GM18508 (cell line): ENCODE measurements at regions not wholly inside any gene's neighbourhood (a gene's known extent, or its start where the extent isn't known, plus 50 kb on each side); places are given as distances from the start of the nearest gene placed in this dataset.

Experiments
- ATAC-seq: cut with Tn5 transposase; IDR thresholded peaks from one replicate; pipeline ENCODE4 v1.9.1; 2021; ENCODE audit warnings: moderate number of reproducible peaks; ENCODE audit not compliant: insufficient read depth, unreplicated experiment

DNA sequence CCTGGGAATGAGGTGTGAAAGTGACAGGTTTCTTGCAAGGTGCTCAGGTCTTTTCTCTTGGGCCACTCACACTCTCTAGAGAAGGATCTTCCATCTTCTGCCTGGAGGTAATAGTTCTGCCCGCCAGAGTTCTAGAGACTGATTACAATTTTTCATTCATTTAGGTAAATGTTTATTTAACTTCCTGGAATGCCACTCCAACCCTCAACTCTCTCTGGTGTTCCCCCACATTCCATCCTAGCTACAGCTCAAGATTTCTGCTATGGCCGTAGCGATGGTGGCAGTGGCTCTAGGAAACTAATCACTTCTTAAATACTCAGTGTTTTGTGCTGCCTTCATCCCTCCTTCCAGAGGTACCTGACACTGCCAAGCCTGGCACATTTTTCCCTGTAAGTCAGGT is 174.6 kb downstream of the WDR11 start:
- no peak for ATAC-seq

DNA sequence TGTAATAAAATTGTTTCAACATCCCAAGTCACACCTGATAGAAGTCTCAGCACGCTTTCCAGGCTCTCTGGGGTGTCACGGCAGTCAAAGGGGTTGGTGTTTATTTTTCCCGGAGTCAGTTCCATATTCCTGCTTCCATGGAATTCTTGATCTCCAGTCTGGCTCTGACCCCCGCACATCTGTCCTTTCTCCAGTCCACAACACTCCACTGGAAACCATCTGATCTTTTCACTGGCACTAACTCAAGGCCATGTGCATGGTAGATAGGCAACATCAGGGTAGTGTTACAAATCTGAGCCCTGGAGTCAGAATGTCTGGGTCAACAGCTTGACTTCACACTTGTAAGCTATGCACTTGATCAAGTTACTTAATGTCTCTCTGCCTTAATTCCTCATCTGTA is 176.2 kb downstream of the WDR11 start:
- no peak for ATAC-seq

DNA sequence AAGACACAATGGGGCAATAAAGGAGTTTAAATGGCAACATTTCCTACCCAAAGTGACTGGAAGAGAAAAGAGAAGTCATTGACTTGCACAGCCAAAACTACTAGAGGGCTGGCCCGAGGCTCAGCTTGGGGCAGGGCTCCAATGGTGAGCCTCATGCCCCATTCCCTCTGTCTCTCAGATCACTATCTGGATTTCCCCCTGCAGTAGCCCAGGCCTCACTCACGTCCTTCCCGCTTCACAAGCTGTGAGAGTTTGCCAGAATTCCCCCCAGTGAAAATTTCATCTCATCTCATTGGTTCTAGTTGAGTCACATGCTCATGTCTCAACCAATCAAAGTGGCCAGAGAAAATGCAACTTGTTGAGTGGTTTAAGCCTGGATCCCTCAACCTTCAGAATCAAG is 181.3 kb downstream of the WDR11 start:
- no peak for ATAC-seq

DNA sequence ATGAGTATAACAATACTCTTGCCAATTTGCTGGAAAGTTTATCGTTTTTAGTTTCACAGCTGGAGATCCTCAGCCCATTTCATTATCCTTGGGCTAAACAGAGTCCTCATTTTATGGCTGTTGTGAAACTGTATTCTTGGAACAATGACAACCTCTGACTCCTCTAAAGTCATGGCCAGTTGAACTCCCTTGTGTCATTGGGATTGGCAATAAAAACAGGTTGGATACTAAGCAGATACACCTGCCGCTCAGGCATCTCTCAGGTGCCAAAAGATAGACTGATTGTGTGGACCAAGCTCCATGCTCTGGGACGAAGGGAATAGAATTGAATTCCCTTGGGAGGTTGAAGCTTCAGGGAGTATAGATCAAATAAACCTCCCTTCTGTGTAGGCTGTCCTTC is 182.2 kb downstream of the WDR11 start:
- no peak for ATAC-seq

DNA sequence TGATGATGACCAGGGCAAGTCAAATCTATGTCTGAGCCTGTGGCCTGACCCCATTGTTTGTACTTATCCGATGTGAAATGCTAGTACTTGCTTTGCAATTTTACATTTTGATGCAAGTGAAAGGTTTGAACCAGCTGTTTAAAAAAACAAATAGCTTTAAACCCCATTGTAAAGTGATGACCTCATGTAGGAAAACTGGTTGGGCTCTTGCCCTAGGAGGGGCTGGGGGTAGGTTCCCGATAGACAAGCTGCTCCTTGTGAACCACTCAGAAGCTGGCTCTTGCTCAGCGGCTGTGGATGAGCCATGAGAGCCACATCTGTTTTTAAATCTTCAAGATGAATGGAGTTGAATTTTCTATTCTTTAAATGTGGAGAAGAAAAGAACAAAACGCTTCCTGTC is 185.3 kb downstream of the WDR11 start:
- ATAC-seq, result no peak

DNA sequence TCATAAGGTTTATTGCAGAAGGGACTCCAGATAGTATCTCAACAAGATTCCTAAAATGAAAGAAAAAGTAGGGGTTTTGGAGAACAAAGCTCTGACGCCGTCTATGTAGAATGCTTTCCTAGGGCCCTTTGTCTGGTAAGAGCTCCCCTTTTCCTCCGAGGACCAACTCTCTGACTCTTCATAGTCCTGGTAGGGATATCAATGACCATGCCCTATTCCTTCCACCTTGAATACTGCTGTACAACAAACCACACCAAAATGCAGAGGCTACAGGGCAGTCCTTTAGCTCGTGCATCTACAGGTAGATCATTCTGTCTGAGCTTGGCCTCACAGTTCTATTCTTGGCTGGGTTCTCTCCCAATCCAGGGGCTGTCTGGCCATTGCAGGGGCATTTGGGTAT is 190.3 kb downstream of the WDR11 start:
- no peak for ATAC-seq

DNA sequence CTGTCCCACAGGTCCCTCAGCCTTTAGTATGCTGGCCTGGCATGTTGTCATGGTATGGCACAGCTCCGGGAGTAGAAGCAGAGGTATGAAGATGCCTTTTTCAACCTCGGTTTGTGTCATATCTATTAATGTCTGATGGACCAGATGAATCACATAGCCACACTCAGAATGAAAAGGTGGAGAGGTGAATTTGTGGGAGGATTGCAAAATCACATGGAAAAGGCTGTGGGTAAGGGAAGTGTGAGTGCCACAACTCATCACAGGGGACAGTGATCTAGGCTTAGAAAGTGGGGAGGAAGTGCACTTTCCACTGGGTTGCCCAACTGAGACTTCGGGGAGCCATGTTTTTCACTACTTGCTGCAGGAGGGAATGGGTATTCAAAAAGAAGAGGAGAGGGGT is 190.7 kb downstream of the WDR11 start:
- ATAC-seq, result no peak

DNA sequence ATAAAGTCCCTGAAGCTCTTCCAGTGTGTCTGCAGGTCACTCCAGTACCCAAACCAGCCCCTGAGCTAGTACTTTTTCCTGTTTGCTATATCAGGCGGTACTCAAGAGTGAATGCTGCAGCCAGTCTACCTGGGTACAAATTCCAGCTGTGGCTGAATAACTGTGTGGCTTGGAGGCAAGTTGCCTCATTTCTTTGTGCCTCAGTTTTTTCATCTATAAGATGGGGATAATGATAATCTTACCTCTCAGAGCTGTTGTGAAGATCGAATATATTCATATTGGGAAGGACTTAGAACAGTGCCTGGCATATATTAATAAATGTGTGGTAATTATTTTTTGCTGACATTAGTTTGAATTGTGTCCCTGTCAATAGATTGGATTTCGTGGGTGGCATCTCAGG is 191.2 kb downstream of the WDR11 start:
- no peak for ATAC-seq

DNA sequence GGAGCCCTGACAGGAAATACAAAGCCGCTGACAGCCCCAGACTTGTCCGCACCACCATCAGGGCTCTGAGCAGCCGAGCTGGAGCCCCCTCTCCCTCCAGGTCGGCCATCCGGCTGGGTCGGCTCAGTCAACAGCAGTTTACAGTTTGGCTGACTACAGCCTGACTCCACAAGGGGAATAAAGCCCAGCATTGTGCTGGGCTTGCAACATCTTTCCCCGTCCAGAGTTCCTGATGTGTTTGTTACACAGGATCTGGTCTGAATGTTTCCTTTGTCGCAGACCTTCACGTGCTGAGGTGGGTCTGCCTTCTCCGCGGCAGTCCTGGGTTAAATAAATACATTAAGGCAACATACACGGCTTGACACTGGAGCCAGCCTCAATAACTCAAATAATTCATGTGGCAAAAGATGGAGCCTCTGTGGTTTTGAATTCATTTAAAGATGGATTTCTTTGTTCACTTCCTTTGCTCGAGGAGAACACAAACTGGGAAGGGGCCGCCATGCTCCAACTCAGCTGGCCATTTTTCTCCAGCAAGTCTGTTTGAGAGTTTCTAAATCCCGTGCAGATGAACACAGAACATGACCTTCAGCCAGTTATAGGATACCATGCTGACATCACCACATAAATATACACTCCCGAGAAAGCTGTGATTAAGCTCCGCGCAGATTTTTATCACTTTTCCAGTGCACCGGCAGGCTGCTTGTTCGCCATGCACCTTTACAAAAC is 192.1 kb downstream of the WDR11 start:
- no peak for ATAC-seq

DNA sequence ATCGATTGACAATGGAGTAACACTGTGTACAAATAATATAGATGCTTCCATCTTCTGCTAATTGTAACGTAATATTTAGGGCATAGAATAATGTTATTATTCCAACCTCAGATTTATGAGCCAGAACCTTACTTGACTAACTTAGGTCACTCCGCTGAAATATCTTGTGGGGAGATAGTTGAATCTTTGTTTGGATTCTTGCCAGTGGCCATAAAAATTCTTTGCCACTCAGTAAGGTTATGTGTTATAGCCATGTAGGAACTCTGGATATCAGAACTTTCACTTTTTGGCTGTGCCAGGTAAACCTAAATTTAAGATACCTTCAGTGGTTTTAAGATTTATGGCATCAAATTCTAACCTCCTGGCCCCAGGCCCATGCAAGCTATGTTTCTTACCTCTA is 197.6 kb downstream of the WDR11 start:
- no peak for ATAC-seq

DNA sequence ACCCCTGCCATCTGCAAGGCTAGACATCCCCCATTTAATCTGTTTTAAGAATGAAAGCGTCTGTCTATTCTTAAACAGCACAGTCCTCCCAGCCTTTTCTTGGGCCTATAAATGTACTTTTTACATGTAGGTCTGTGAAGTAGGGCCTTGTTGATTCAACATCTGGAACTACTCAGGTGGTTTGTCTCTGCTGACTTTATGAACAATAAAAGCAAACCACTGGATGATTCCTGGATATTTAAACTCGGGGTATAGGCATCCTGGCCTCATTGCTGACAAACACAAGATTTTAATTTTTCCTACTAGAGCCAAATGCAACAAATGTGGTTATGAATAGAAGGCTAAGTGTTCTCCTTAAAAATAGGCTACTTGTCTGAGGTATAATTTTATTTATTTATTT is 198.3 kb downstream of the WDR11 start:
- no peak for ATAC-seq

DNA sequence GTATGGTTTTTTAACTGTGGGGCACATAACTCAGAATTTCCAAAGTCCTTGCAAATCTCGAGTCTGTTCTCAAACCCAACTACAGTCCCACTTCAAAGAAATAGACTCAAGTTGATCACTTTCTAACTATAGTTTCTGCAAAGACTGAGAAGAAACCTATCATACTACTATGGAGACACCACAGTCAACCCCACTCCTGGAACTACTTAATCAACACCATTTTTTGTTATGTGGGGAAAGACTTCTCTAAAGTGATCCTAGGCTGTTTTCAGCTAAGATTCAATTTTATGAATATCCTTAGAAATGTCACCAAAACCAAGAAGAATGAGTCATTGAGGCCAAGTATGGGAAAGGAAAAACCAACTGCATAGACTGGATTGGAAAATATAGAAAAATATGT is 198.8 kb downstream of the WDR11 start:
- ATAC-seq, result no peak

DNA sequence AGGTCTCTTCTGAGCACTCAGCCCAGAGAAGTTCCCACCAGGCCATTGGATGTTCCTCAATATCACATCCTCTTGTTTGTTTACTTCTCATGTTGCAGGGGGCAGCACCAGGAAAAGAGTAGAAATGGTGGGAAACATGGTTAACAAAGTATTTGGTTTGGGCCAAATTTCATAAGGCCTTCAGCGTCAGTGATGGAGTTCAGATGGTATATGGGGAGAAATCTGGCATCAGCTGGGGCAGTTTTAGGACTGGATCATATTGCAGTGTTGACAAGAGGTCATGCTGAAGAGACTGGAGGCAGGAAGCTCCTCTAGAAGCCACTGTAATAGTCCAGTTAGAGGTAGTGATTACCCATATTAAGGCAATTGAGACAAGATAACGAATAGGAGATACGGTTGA is 200.0 kb downstream of the WDR11 start:
- ATAC-seq, result no peak

DNA sequence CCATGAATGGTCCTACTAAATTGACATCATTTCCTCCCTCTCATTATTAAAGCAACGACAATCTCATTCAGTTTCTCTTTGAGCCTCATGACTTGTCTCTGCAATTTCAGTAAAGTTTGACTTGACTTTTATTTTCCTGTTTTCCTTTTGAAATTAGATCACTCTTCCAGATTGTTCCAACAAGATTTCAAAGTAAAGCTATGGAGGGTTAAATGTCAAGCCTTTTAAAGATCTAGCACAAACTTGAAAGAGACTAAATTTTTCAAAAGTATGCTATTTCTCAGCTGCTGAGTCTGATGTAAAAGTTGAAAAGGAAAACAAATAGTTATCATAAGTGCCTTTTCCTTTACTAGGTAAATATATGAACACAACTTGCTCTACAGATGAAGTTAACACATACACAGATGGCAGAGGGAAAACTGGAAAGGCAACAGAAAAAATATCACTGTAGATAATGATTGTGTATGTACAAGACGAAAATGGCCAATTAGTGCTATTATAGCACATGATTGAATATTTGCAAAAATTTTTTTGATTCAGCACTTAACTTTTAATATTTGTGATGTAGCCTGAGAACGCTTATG is 200.6 kb downstream of the WDR11 start:
- ATAC-seq, result no peak

DNA sequence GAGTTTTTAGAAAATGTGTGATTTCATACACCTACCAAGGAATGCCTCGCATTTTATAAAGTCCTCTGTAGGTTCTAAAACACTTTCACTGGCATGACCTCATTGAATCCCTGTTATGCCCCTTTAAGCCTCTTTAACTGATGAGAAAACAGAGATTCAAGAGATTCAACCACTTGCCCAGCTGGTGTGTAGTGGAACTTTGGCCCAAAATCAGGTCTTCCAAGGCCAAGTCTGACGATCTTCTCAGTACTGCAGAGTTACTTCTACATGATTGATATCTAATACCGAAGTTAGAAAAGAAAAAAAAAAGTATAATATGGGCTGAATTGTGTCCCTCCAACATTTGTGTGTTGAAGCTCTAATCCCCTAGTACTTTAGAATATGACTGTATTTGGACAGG is 202.0 kb downstream of the WDR11 start:
- no peak for ATAC-seq

DNA sequence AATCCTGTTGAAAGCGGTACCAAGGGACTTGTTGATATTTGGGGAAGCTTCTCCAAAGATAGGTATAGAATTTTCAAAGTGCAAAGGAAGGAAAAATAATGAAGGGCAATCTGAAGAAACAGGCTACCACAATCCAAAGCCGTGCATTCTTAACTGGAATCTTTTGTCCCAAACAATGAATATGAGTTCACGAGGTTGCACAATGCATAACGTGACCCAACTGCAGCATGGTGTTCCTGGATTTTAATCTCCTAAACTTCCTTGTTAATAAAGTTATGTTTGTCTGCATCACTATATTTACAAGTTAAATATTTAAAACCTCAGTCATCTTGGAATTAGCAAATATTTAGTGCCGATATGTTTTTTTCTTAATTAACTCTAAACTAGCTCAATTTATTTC is 203.7 kb downstream of the WDR11 start:
- ATAC-seq, result no peak

DNA sequence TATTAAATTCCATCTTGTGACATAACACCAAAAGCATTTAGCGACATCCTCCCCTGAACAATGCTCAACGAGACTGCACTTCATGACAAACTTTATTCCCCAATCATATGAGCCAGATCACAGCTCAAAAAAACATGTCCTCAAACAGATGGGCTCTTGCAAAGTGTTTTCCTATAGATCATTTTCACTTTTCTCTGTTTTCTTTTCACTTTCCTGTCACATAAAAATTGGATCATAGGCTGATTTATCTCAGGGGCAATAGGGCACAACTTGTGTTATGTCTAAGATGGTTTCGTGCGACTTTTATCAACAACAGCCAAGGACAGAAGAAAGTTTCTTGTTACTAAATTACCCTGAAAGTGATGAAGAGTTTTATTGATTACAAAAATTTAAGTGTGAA is 206.1 kb downstream of the WDR11 start:
- ATAC-seq, result no peak

DNA sequence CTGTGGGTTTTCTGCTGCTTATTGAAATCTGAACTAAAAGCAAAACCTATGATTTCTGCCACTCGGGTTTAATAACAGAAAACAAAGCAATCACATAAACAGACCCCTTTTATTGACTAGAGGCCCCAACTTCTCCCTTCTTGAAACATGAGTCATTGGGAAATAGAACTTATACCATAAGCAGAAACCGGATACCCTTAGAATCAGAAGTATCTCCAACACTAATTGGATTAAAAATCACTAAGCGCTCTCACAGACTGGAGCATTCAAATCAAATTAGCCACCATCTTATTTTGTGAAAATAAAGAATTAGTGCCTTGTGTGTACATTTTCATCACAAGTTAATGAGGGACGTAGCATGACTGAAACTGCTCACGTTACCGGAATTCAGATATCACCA is 206.9 kb downstream of the WDR11 start:
- no peak for ATAC-seq

DNA sequence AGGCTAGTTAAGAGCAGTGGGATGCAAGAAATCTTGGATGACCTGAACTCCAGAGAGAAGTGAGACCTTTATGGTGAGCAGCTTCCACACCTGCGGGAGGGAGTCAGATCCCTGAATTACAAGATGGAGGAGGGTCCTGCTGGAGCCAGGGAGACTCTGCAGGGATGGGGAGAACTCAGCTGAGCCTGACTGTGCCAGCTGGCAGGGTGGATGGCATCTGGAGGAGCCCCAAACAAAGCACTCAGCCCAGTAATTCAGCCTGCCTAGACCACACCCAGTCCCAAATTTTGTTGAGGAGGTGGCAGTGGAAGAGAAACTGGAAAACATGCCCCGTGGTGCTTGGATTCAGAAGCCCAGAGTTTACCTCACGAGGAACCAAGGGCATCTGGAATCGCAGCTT is 208.2 kb downstream of the WDR11 start:
- no peak for ATAC-seq

DNA sequence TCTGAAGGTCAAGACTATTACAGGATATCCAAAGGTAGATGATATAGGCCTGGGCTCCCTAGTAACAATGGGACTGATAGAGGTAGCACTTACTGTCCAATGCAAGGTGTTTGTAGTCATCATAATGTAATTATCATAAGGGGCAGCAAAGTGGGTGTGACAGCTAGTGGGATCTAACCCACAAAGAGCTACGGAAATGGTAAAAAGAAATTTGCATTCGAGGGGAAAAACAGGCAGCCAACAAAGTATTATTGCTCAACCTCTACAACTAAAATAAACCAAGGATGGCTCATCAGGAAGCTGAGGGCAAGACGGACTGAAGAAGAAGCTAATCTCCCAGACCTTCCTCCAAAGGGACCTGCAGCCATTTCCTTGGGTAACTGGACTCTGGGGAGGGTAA is 211.0 kb downstream of the WDR11 start:
- no peak for ATAC-seq

DNA sequence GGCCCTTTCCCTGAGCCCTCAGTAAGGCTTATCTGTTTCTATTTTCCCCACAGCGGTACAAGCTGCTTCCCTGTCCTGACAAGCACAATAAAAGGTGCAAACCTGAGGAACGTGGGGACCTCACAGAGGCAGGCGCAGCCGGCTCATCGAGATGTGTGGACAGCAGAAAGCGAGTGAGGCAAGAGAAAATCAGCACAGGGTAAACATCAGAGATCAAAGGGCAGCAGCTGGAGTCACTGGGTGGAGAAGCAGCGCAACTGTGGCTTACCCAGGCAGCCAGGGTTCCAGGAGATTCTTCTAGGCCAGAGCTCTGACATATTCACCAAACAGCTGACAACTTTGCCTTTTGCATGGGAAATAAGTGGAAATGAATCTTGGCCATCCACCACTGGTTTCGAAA is 212.6 kb downstream of the WDR11 start:
- ATAC-seq, result no peak

DNA sequence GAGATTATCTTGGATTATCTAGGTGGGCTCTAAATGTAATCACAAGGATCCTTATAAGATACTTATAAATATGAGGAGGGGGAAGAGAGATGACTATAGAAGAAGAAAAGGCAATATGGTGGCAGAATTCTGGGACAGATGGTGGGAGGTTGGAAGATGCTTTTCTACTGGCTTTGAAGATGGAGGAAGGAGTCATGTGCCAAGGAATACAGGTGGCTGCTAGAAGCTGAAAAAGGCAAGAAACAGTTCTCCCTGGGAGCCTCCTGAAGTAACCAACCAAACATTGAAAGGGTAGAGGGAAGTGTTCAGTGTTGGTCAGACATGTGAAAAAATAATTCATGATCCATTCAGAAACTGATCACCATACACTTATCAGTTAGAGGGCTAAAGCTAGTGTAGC is 213.3 kb downstream of the WDR11 start:
- no peak for ATAC-seq

DNA sequence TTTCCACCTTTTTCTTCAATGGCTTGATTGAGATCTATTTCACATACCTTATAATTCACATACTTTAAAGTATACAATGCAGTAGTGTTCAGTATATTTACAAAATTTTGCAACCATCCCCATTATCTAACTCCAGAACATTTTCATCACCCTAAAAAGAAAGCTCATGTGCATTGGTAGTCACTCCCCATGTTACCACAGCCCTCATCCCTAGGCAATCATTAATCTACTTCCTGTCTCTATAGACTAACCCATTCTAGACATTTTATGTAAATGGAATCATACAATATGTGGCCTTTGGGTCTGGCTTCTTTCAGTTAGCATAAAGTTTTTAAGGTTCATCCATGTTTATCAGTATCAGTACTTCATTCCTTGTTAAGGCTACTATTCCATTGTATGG is 214.2 kb downstream of the WDR11 start:
- no peak for ATAC-seq
